ENCODE measurements at regions not wholly inside any gene's neighbourhood (a gene's known extent, or its start where the extent isn't known, plus 50 kb on each side); places are given as distances from the start of the nearest gene placed in this dataset.

GRCh38 chr5:172541099-172541772 lies 86.9 kb upstream of the SH3PXD2B start:
- TF ChIP-seq SETDB1 (IDR thresholded peaks at IDR 0.05; ENCODE audit: low read length) (no peak), STAT5B (CRISPR knock-in tag; IDR thresholded peaks at IDR 0.05) (no peak), TAF1 (IDR thresholded peaks at IDR 0.05; ENCODE audit: control insufficient read depth, extremely low read depth, insufficient read depth, low read length, severe bottlenecking) (no peak), ARNT (IDR thresholded peaks at IDR 0.05) (no peak), POLR2AphosphoS5 (IDR thresholded peaks at IDR 0.05; ENCODE audit: control insufficient read depth, insufficient read depth, low read depth, low read length) (no peak), RREB1 (CRISPR knock-in tag; IDR thresholded peaks at IDR 0.05) (no peak)
